Hematopoietic multipotent progenitor cell treated with erythropoietin and hydrocortisone succinate and interleukin-3 and kit ligand, for 15 days (in vitro differentiated cells): ENCODE measurements at regions not wholly inside any gene's neighbourhood (a gene's known extent, or its start where the extent isn't known, plus 50 kb on each side); places are given as distances from the start of the nearest gene placed in this dataset.
"Not testable (repeated sequence)": the region's sequence is repeated elsewhere in the genome, so short reads cannot be mapped to it uniquely, and the experiment has no call there.

Experiments used
- DNase-seq: peaks from one replicate; pipeline ENCODE4 v3.0.0-alpha.2; 2015; ENCODE audit warnings: low spot score

GRCh38 chr2:88925770-88926462 lies 234.4 kb downstream of the RPIA start:
- DNase-seq = no peak

DNA sequence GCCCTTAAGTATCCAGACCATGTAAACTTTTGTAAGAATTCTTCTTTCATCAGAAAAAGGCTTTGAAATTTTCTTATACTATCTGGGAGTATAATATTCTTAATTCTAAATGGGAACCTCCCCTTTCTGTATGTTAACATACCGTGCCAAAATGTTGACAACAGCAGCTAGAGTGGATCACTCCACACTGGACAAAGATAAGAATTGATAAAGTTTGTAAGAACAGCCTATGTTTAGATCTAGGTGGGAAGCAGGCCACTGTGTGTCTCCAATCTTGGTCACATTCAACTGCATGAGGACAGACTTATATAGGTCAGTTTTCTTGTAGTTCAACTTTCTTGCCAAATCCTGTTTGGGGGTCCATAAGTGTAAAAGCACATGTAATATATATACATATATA lies 235.7 kb downstream of the RPIA start:
- no peak for DNase-seq

- DNase-seq = no peak
These were observed 239.2 kb downstream of the RPIA start for GRCh38 chr2:88930659-88931058.

GRCh38 chr2:88932686-88933085 lies 241.2 kb downstream of the RPIA start:
- DNase-seq = no peak

DNA sequence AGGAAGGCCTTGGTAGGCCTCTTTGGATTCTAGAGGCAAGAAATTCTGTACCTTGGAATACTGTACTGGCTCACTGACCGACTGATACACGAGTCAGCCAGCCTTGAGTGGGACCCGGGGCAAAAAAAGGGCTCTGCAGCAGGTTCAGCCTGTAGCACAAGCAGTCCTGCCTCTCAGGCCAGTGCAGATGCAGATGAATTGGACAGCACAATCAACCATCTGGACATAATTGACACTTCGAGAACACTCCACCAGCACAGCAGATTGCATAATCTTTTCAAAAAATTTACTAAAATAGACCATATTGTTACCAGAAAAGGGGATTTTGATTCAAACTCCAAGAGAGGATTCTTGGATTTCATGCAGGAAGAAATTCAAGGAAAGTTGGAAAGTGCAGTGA lies 241.6 kb downstream of the RPIA start:
- no peak for DNase-seq

DNA sequence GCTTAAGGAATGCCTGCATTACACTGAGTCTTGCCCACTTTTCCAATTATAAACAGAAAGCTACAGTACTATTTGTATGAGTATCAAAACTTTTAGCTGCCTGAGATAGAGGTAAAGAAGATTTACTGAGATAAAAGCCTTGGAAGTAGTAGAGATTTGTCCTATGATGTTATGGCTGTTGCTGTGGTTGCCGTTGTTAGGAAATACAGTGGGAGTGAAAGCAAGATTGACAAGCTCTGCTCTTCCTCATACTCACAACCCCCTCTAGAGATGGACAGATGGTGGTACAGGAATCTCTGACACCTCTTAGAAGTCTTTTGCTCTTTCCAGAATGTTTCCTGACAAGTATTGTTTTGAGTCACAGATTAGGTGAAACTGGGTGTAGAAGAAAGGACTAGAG lies 242.5 kb downstream of the RPIA start:
- no peak for DNase-seq

DNA sequence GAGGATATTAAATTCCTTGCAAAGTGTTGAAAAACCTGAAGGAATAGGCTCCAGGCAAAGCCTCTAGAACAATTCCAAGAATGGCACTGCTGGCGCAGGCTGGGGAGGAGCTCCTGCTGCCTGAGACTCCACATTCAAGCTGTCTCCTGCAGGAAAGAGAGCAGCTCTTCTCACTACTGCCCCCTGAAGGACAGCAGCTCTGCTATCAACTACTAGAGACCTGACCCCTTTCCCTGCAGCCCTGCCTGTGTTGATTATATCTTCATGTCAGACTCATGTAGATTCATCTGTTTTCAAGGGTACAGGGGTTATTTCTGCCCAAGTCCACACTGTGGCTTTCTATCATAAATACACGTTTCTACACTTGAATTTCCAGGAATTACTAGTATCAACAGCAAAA lies 249.7 kb downstream of the RPIA start:
- DNase-seq = peak; percentile 4

DNA sequence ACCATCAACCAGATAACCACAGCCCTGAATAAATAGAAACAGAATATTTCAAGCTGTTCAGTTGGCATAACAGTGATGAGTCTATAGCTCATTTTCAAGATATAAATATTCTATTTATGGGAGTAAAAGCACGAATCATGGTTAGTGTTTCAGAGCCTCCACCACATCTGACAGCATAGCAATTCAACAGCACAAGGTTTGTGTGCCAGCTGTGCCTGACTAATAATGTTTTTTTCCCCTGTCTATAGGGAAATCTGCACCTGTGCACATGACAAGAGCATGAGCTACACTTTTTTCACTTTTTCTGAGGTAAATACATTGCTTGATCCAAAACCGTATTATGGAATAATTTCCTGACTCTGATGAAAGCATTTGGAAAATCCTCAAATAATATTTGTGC lies 251.3 kb downstream of the RPIA start:
- DNase-seq = no peak

- DNase-seq = no peak
These were observed 257.9 kb downstream of the RPIA start for GRCh38 chr2:88949336-88949735.

DNA sequence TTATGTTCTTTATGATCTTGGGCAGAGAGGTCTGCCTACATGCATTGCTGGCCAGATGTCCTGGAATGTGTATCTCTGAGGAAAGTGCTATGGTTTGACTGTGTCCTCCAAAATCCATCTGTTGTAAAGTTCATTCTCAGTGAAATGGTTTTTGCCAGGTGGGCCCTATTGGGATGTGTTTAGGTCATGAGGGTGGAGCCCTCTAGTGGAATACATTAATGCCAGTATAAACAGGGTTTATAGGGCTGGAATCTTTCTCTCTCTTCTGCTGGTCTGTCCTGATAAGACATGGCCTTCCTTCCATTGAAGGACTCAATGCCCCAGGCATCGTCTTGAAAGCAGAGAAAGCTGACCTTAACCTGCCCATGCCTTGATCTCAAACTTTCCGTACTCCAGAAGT lies 258.5 kb downstream of the RPIA start:
- DNase-seq = peak; percentile 7

DNA sequence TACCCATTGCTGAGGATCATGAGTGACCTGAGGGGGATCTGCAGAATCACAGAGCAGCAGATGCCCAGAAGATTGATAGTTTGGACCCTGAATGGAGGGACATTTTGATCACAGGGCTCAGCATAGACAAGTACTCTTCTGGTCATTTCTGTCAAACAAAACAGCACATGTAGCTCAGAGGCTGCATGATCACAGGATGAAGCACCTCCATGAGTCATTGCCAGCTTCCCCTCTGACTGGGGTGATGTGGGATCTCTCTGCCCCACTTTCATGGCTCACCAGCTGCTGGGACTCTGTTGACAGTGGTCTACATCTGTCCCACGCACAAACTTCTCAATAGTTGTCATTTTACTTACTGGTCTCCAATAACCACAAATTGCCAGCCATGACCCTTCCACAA lies 264.1 kb downstream of the RPIA start:
- DNase-seq = no peak

DNA sequence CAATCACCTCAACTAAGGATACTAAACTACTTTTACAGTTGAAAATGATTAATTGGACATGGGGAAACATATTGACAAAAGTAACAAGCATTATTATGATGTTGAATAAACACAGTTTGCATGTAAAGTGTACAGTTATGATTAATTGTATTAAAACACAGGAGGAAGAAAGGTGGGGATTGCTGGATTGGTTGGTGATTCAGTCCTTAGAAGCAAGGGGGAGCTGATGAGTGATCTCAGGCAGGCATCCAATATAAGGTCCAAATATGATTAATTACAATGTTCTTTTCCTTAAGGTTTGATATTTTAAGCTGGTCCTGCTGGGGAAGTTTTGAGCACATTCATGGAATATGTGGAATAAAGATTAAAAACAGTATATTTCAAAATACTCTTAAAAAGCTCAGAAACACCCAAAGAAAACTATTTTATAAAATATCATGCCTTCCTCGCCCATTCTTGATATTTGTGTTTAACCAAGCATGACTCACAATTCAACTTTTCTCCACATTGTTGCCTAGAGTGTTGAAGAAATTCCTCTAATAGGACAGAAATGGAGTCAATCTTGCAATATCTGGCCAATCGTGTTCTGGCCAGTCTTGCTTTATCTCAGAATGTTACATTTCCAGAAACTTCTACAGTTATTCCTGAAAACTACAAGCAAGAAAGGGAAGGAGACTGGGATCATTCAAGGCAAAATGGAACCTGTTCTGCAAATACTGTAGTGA lies 268.2 kb downstream of the RPIA start:
- DNase-seq = no peak

DNA sequence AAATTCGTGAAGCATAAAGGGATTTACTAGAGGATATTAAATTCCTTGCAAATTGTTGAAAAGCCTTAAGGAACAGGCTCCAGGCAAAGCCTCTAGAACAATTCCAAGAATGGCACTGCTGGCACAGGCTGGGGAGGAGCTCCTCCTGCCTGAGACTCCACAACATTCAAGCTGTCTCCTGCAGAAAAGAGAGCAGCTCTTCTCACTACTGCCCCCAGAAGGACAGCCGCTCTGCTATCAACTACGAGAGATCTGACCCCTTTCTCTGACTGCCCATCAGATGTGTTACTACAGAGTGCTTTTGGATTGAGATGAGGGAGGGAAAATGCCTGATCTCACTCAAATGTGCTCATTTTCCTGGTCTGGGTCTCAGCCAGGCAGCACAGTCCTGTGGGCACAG lies 269.9 kb downstream of the RPIA start:
- DNase-seq = not testable (repeated sequence)

- DNase-seq = no peak
These were observed 276.4 kb downstream of the RPIA start for GRCh38 chr2:88967844-88968243.

- not testable (repeated sequence) for DNase-seq
These were observed 286.5 kb downstream of the RPIA start for GRCh38 chr2:88978011-88978410.

DNA sequence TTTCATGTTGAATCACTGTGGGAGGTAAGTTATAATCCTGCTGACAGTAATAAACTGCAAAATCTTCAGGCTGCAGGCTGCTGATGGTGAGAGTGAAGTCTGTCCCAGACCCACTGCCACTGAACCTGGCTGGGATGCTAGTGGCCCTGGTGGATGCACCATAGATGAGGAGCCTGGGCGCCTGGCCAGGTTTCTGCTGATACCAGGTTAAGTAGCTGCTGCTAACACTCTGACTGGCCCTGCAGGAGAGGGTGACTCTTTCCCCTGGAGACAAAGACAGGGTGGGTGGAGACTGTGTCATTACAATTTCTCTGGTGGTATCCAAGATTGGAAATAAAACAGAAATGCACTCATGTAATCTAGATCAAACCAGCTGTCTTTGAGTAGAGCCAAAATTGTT lies 287.0 kb downstream of the RPIA start:
- DNase-seq = not testable (repeated sequence)

- not testable (repeated sequence) for DNase-seq
These were observed 292.6 kb downstream of the RPIA start for GRCh38 chr2:88984079-88984478.

- DNase-seq = not testable (repeated sequence)
These were observed 295.4 kb downstream of the RPIA start for GRCh38 chr2:88986721-88987330.

DNA sequence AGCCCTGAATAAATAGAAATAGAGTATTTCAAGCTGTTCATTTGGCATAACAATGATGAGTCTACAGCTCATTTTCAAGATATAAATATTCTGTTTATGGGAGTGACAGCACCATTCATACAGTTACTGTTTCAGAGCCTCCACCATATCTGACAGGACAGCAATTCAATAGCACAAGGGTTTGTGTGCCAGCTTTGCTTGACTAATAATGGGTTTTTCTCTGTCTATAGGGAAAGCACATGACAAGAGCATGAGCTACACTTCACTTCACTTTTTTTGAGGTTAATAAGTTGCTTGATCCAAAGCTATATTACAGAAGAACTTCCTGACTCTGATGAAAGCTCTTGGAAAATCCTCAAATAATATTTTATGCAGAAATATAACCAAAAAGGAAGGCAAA lies 297.1 kb downstream of the RPIA start:
- DNase-seq = not testable (repeated sequence)

GRCh38 chr2:88992819-88993218 lies 301.3 kb downstream of the RPIA start:
- not testable (repeated sequence) for DNase-seq

- not testable (repeated sequence) for DNase-seq
These were observed 303.4 kb downstream of the RPIA start for GRCh38 chr2:88994856-88995255.

DNA sequence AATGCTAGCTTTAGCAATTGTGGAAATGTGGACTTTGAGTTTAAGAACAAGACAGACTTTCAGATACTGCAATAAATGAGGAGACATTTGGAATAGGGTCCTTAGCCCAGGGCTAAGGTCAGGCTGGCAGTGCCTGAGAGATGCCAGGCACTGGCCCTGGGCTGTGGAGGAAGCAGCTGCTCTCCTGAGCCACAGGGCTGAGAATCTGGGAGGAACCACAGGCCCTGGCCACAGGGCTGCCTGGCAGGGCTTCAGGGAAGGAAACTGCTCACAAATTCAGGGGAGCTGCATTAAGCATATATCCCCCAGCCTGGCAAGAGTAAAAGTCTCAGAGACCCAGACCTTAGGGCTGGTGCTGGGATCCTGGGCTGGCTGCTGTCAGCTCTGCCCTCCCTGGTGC lies 305.1 kb downstream of the RPIA start:
- not testable (repeated sequence) for DNase-seq

DNA sequence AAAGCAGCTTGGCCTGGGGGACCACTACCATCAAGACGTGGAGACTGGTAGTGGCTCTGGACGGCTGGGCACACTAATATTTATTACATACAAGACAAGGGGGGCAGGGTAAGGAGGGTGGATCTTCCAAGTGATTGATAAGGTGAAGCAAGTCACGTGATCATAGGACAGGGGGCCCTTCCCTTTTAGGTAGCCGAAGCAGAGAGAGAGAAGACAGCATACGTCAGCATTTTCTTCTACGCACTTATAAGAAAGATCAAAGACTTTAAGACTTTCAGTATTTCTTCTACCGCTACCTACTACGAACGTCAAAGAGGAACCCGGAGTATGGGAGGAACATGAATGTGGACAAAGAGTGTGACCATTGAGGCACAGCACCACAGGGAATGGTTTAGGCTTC lies 307.9 kb downstream of the RPIA start:
- DNase-seq = no peak
